Chondrocyte (in vitro differentiated cells): ENCODE measurements at regions not wholly inside any gene's neighbourhood (a gene's known extent, or its start where the extent isn't known, plus 50 kb on each side); places are given as distances from the start of the nearest gene placed in this dataset.

Experiments
- DNase-seq: peaks from one replicate; pipeline ENCODE4 v3.0.0; 2021; ENCODE audit warnings: mixed read lengths, low spot score
- H3K27ac Mint-ChIP-seq: one replicate; pipeline ENCODE4 v1.8.0; 2021; ENCODE audit warnings: mild to moderate bottlenecking, moderate library complexity, mixed read lengths; ENCODE audit not compliant: unreplicated experiment
- H3K27me3 Mint-ChIP-seq: 2 replicates; pipeline ENCODE4 v1.8.0; 2021; ENCODE audit warnings: low read depth, mixed read lengths
- H3K36me3 Mint-ChIP-seq: 2 replicates; pipeline ENCODE4 v1.8.0; 2021; ENCODE audit warnings: low read depth, mixed read lengths
- H3K4me1 Mint-ChIP-seq: 2 replicates; pipeline ENCODE4 v1.8.0; 2021; ENCODE audit warnings: low read depth, mild to moderate bottlenecking, mixed read lengths
- H3K4me3 Mint-ChIP-seq: one replicate; pipeline ENCODE4 v1.8.0; 2021; ENCODE audit warnings: mild to moderate bottlenecking, moderate library complexity, mixed read lengths; ENCODE audit not compliant: unreplicated experiment
- H3K9me3 Mint-ChIP-seq: 2 replicates; pipeline ENCODE4 v1.8.0; 2021; ENCODE audit warnings: low read depth, mixed read lengths
- TF ChIP-seq, protein P1 (sequence below): fragments of 200-600 bp; sonication (generic); IDR thresholded peaks from 2 replicates; pipeline ENCODE4 v1.5.0; 2021; ENCODE audit warnings: antibody characterized with exemption, mild to moderate bottlenecking, moderate library complexity

- Mint-ChIP-seq H3K27me3 (peaks cover 23% of the 10 kb centered on the region), H3K4me3 (no peak overlapping the region), H3K9me3 (peaks cover under 1% of the 10 kb centered on the region), H3K4me1 (peaks cover 6% of the 10 kb centered on the region), H3K27ac (no peak overlapping the region), H3K36me3 (no peaks in the 10 kb centered on the region)
- TF ChIP-seq, protein P1, sequence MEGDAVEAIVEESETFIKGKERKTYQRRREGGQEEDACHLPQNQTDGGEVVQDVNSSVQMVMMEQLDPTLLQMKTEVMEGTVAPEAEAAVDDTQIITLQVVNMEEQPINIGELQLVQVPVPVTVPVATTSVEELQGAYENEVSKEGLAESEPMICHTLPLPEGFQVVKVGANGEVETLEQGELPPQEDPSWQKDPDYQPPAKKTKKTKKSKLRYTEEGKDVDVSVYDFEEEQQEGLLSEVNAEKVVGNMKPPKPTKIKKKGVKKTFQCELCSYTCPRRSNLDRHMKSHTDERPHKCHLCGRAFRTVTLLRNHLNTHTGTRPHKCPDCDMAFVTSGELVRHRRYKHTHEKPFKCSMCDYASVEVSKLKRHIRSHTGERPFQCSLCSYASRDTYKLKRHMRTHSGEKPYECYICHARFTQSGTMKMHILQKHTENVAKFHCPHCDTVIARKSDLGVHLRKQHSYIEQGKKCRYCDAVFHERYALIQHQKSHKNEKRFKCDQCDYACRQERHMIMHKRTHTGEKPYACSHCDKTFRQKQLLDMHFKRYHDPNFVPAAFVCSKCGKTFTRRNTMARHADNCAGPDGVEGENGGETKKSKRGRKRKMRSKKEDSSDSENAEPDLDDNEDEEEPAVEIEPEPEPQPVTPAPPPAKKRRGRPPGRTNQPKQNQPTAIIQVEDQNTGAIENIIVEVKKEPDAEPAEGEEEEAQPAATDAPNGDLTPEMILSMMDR: no peak
- DNase-seq: no peak
These were observed 83.2 kb upstream of the DIO3 start for GRCh38 chr14:101478096-101478495.

DNA sequence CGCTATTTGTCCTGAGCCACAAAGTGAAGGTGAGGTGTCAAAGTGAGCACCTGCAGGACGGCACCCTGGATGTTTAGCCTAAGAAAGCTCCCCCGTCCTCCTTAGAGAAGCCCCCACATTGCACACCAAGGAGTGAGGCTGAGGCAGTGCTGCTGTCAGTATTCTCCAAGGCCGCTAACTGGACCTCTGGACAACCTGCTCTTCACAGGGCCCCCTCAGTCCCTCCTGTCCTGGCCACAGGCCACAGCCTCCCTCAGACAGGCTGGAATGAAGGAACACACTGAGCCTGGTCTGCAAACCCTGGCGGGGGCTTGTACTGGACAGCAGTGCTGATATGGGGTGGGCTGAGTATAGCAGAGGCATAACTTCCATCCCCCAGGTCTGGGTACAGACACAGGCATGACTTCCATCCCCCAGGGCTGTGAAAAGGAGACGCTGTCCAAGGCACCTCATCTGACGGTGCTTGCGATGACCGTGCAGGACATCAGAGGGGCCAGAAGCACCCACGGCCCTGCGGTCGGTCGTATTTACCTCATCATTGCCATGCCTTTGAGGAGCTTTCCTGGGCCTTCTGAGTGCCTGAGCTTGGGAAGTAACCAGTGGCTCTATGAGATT lies 82.4 kb upstream of the DIO3 start:
- no peak for DNase-seq
- Mint-ChIP-seq H3K27ac (no peak overlapping the region), H3K4me1 (peaks cover 6% of the 10 kb centered on the region), H3K9me3 (peaks cover 8% of the 10 kb centered on the region), H3K4me3 (no peak overlapping the region), H3K27me3 (peaks cover 31% of the 10 kb centered on the region), H3K36me3 (no peaks in the 10 kb centered on the region)
- TF ChIP-seq, protein P1: no peak

DNA sequence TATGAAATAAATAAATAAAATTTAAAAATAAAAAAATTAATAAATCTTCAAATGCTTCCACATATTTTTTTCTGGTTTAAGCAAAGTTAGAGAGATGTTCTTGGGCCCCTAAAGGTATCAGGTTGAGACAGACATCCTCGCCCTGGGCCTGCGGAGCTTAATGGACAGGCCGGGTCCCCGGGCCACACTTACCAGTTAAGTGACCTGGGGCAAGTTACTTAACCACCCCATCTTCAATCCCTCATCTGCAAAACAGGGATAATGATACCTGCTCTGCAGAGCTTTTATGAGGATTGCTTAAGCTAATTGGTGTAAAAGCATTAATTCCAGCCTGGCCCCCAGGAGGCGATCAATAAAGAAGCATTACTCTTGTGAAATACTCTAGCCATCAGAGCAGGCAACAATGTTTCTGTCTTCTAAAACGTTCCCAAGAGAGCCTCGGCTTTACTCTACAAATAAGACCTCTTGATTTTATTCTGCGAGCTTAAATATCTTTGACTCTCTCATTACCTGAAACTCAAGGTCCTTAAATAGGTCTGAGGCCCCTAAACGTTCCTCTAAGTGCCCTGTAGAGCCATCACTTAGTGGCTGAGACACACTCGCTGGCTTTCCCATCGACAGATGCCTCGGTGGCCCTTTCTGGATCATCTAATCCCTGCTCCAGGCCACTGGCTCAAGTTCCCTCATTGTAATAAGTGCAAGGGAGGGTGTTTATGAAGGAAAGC lies 81.1 kb upstream of the DIO3 start:
- H3K4me1 Mint-ChIP-seq: peaks cover 2% of the 10 kb centered on the region
- peaks cover 37% of the 10 kb centered on the region for H3K27me3 Mint-ChIP-seq
- H3K36me3 Mint-ChIP-seq: no peaks in the 10 kb centered on the region
- TF ChIP-seq, protein P1: no peak
- H3K9me3 Mint-ChIP-seq: peaks cover 14% of the 10 kb centered on the region
- H3K4me3 Mint-ChIP-seq: no peak overlapping the region
- no peak for DNase-seq
- H3K27ac Mint-ChIP-seq: no peak overlapping the region

GRCh38 chr14:101480747-101481530 lies 80.4 kb upstream of the DIO3 start:
- Mint-ChIP-seq H3K9me3 (peaks cover 22% of the 10 kb centered on the region), H3K36me3 (no peaks in the 10 kb centered on the region), H3K27ac (no peak overlapping the region), H3K4me1 (no peaks in the 10 kb centered on the region), H3K4me3 (no peak overlapping the region), H3K27me3 (peaks cover 44% of the 10 kb centered on the region)
- TF ChIP-seq, protein P1: no peak
- DNase-seq: no peak

- peaks cover 41% of the 10 kb centered on the region for H3K27me3 Mint-ChIP-seq
- no peak overlapping the region for H3K27ac Mint-ChIP-seq
- DNase-seq: peak; percentile 22
- H3K4me1 Mint-ChIP-seq: no peaks in the 10 kb centered on the region
- H3K9me3 Mint-ChIP-seq: peaks cover 22% of the 10 kb centered on the region
- no peak overlapping the region for H3K4me3 Mint-ChIP-seq
- TF ChIP-seq, protein P1: no peak
- no peaks in the 10 kb centered on the region for H3K36me3 Mint-ChIP-seq
These were observed 79.7 kb upstream of the DIO3 start for GRCh38 chr14:101481557-101481956.
